ENCODE measurements at regions not wholly inside any gene's neighbourhood (a gene's known extent, or its start where the extent isn't known, plus 50 kb on each side); places are given as distances from the start of the nearest gene placed in this dataset.

GRCh38 chr18:57273194-57273593 lies 79.2 kb upstream of the ST8SIA3 start:
- H3K9me3 Mint-ChIP-seq (ENCODE audit: unreplicated experiment) = no peaks in the 10 kb centered on the region
- peaks cover 2% of the 10 kb centered on the region for H3K27me3 Mint-ChIP-seq (ENCODE audit: unreplicated experiment)
- H3K36me3 Mint-ChIP-seq (ENCODE audit: unreplicated experiment) = peaks cover 7% of the 10 kb centered on the region
- DNase-seq = no peak
- no peak overlapping the region for H3K27ac Mint-ChIP-seq (ENCODE audit: unreplicated experiment)
- H3K4me3 Mint-ChIP-seq (ENCODE audit: unreplicated experiment) = no peak overlapping the region
- TF ChIP-seq, protein P1, sequence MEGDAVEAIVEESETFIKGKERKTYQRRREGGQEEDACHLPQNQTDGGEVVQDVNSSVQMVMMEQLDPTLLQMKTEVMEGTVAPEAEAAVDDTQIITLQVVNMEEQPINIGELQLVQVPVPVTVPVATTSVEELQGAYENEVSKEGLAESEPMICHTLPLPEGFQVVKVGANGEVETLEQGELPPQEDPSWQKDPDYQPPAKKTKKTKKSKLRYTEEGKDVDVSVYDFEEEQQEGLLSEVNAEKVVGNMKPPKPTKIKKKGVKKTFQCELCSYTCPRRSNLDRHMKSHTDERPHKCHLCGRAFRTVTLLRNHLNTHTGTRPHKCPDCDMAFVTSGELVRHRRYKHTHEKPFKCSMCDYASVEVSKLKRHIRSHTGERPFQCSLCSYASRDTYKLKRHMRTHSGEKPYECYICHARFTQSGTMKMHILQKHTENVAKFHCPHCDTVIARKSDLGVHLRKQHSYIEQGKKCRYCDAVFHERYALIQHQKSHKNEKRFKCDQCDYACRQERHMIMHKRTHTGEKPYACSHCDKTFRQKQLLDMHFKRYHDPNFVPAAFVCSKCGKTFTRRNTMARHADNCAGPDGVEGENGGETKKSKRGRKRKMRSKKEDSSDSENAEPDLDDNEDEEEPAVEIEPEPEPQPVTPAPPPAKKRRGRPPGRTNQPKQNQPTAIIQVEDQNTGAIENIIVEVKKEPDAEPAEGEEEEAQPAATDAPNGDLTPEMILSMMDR (IDR thresholded peaks at IDR 0.05; ENCODE audit: partially characterized antibody, unreplicated experiment) = no peak
- peaks cover 3% of the 10 kb centered on the region for H3K4me1 Mint-ChIP-seq (ENCODE audit: low read depth, unreplicated experiment)

- TF ChIP-seq, protein P1 (IDR thresholded peaks at IDR 0.05; ENCODE audit: partially characterized antibody, unreplicated experiment) = no peak
- H3K27me3 Mint-ChIP-seq (ENCODE audit: unreplicated experiment) = no peaks in the 10 kb centered on the region
- peaks cover 3% of the 10 kb centered on the region for H3K4me1 Mint-ChIP-seq (ENCODE audit: low read depth, unreplicated experiment)
- no peak overlapping the region for H3K27ac Mint-ChIP-seq (ENCODE audit: unreplicated experiment)
- H3K36me3 Mint-ChIP-seq (ENCODE audit: unreplicated experiment) = no peaks in the 10 kb centered on the region
- no peaks in the 10 kb centered on the region for H3K9me3 Mint-ChIP-seq (ENCODE audit: unreplicated experiment)
- H3K4me3 Mint-ChIP-seq (ENCODE audit: unreplicated experiment) = no peak overlapping the region
- no peak for DNase-seq
Observed at GRCh38 chr18:57275111-57275510, 77.2 kb upstream of the ST8SIA3 start.

DNA sequence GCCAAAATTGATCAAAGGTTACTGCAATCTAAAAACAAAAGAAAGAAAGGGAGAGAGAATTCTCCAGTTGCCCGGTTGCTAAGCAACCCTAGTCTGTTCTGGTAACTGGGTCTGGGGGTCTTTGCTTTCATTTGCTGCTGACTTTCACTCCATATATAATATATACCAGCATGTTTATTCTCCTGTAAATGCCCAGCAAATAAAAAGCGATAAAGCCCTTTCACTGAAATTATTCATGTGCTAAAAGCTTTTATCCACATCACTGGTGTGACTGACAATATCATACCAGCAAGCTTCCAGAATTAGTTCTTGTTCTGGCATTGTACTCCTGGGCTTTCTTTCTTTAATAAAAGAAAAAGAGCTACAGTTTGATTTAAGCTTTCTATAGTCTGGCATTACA lies 75.5 kb upstream of the ST8SIA3 start:
- TF ChIP-seq, protein P1 (IDR thresholded peaks at IDR 0.05; ENCODE audit: partially characterized antibody, unreplicated experiment) = no peak
- Mint-ChIP-seq H3K4me1 (ENCODE audit: low read depth, unreplicated experiment) (peaks cover 3% of the 10 kb centered on the region), H3K36me3 (ENCODE audit: unreplicated experiment) (no peaks in the 10 kb centered on the region), H3K4me3 (ENCODE audit: unreplicated experiment) (no peak overlapping the region), H3K27ac (ENCODE audit: unreplicated experiment) (no peak overlapping the region), H3K9me3 (ENCODE audit: unreplicated experiment) (no peaks in the 10 kb centered on the region), H3K27me3 (ENCODE audit: unreplicated experiment) (no peaks in the 10 kb centered on the region)
- DNase-seq = no peak

DNA sequence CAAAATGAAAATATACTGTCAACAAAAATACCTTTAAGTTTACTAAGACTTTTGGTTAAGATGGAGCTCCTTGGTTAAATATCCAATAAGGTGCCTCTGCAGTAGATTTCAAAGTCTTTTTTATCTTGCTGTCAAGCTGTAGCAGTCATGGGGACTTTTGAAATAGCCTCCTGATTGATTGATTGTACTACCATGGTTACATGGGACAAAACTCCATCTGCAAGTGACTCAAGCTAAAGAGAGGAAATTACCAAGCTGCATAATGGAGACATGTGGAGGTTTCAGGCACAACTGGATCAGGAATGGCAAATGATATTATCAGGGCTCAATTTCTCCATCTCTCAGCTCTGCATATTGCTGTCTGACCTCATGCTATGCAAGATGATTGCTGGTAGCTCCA lies 73.4 kb upstream of the ST8SIA3 start:
- H3K9me3 Mint-ChIP-seq (ENCODE audit: unreplicated experiment) = no peaks in the 10 kb centered on the region
- no peak overlapping the region for H3K4me3 Mint-ChIP-seq (ENCODE audit: unreplicated experiment)
- DNase-seq = no peak
- H3K27ac Mint-ChIP-seq (ENCODE audit: unreplicated experiment) = no peak overlapping the region
- H3K27me3 Mint-ChIP-seq (ENCODE audit: unreplicated experiment) = peaks cover under 1% of the 10 kb centered on the region
- no peaks in the 10 kb centered on the region for H3K36me3 Mint-ChIP-seq (ENCODE audit: unreplicated experiment)
- peaks cover 3% of the 10 kb centered on the region for H3K4me1 Mint-ChIP-seq (ENCODE audit: low read depth, unreplicated experiment)
- TF ChIP-seq, protein P1 (IDR thresholded peaks at IDR 0.05; ENCODE audit: partially characterized antibody, unreplicated experiment) = no peak

DNA sequence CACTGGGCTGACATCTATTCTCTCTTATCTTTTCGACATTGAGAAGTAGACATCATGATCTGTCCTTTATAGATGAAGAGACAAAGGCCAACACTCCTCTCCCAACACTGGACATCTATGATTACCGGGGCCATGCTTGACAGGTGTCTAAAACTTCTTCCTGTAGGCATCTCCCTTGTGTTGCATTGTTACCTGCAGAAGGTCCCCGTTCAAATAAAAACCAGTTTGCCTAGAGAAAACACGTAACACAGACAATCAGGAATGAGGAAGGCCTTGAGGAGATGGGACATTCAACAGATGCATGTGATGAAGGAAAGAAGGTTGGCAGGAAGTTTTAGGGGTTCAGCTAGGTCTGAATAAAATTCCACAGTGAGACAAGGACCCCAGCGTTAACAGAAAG lies 70.8 kb upstream of the ST8SIA3 start:
- Mint-ChIP-seq H3K4me3 (ENCODE audit: unreplicated experiment) (no peak overlapping the region), H3K27ac (ENCODE audit: unreplicated experiment) (no peak overlapping the region), H3K27me3 (ENCODE audit: unreplicated experiment) (peaks cover 3% of the 10 kb centered on the region), H3K9me3 (ENCODE audit: unreplicated experiment) (no peaks in the 10 kb centered on the region), H3K4me1 (ENCODE audit: low read depth, unreplicated experiment) (peaks cover 3% of the 10 kb centered on the region), H3K36me3 (ENCODE audit: unreplicated experiment) (no peaks in the 10 kb centered on the region)
- TF ChIP-seq, protein P1 (IDR thresholded peaks at IDR 0.05; ENCODE audit: partially characterized antibody, unreplicated experiment) = no peak
- DNase-seq = no peak

Measured in glutamatergic neuron (in vitro differentiated cells).